Liver (tissue), 8 donors: ENCODE measurements at regions not wholly inside any gene's neighbourhood (a gene's known extent, or its start where the extent isn't known, plus 50 kb on each side); places are given as distances from the start of the nearest gene placed in this dataset.

Source experiments
- DNase-seq: peaks from one replicate; pipeline ENCODE4 v3.0.0-alpha.2; 2017; ENCODE audit warnings: low spot score
- H3K27ac ChIP-seq, 2 donors: one replicate each; pipeline ENCODE4 v1.7.0; 2013; ENCODE audit warnings: inconsistent platforms in 2 of 2, low read length in 2 of 2, control low read depth in 1 of 2, low read depth in 1 of 2, mild to moderate bottlenecking in 1 of 2
- H3K27me3 ChIP-seq, 4 donors: one replicate each; pipeline versions ENCODE4 v1.6.1 to v1.7.0; 2013; ENCODE audit warnings: low read length in 3 of 4, inconsistent platforms in 1 of 4, mild to moderate bottlenecking in 1 of 4, moderate library complexity in 1 of 4; ENCODE audit not compliant: control insufficient read depth in 4 of 4, insufficient read depth in 4 of 4
- H3K36me3 ChIP-seq, 4 donors: one replicate each; pipeline versions ENCODE4 v1.6.1 to v1.7.0; 2013; ENCODE audit warnings: low read length in 3 of 4, mild to moderate bottlenecking in 3 of 4, low read depth in 1 of 4, moderate library complexity in 1 of 4; ENCODE audit not compliant: control insufficient read depth in 4 of 4, insufficient read depth in 3 of 4
- H3K4me1 ChIP-seq, 4 donors: one replicate each; pipeline versions ENCODE4 v1.6.1 to v1.7.0; 2013; ENCODE audit warnings: low read length in 3 of 4, mild to moderate bottlenecking in 3 of 4, moderate library complexity in 1 of 4; ENCODE audit not compliant: control insufficient read depth in 4 of 4, insufficient read depth in 4 of 4
- H3K4me3 ChIP-seq, 3 donors: one replicate each; pipeline versions ENCODE4 v1.6.1 to v1.7.0; 2013; ENCODE audit warnings: low read length in 3 of 3, control low read depth in 1 of 3, low read depth in 1 of 3, mild to moderate bottlenecking in 1 of 3
- H3K9ac ChIP-seq, 2 donors: one replicate each; pipeline ENCODE4 v1.7.0; 2013; ENCODE audit warnings: low read length in 2 of 2, mild to moderate bottlenecking in 2 of 2, moderate library complexity in 2 of 2, control low read depth in 1 of 2, low read depth in 1 of 2
- H3K9me3 ChIP-seq, 4 donors: one replicate each; pipeline versions ENCODE4 v1.6.1 to v1.7.0; 2013; ENCODE audit warnings: low read length in 3 of 4; ENCODE audit not compliant: control insufficient read depth in 4 of 4
- EGR1 ChIP-seq, 2 donors: IDR thresholded peaks; 2 replicates each; pipeline ENCODE4 v1.6.1; 2016 to 2018; ENCODE audit warnings: antibody characterized with exemption in 2 of 2, low read depth in 2 of 2
- FOXA1 ChIP-seq: IDR thresholded peaks from 2 replicates; pipeline ENCODE4 v1.6.1; 2016; ENCODE audit warnings: antibody characterized with exemption
- FOXA2 ChIP-seq: IDR thresholded peaks from 2 replicates; pipeline ENCODE4 v1.6.1; 2016; ENCODE audit warnings: antibody characterized with exemption
- GABPA ChIP-seq, 2 donors: IDR thresholded peaks in 1 of 2; conservative IDR thresholded peaks in 1 of 2; 2 replicates each; pipeline ENCODE4 v1.6.1; 2016; ENCODE audit warnings: antibody characterized with exemption in 2 of 2, mild to moderate bottlenecking in 1 of 2, moderate library complexity in 1 of 2
- HNF4A ChIP-seq, 2 donors: conservative IDR thresholded peaks; 2 replicates each; pipeline ENCODE4 v1.6.1; 2016; ENCODE audit warnings: antibody characterized with exemption in 2 of 2, mild to moderate bottlenecking in 2 of 2
- HNF4G ChIP-seq: IDR thresholded peaks from 2 replicates; pipeline ENCODE4 v1.6.1; 2016; ENCODE audit warnings: antibody characterized with exemption
- JUND ChIP-seq, 2 donors: IDR thresholded peaks; 2 replicates each; pipeline ENCODE4 v1.6.1; 2016; ENCODE audit warnings: antibody characterized with exemption in 2 of 2
- NR2F2 ChIP-seq: IDR thresholded peaks from 2 replicates; pipeline ENCODE4 v1.6.1; 2016; ENCODE audit warnings: antibody characterized with exemption
- RAD21 ChIP-seq, 2 donors: IDR thresholded peaks; 2 replicates each; pipeline ENCODE4 v1.6.1; 2016; ENCODE audit warnings: antibody characterized with exemption in 2 of 2, mild to moderate bottlenecking in 2 of 2
- RXRA ChIP-seq, 2 donors: IDR thresholded peaks; 2 replicates each; pipeline ENCODE4 v1.6.1; 2017 to 2018; ENCODE audit warnings: antibody characterized with exemption in 2 of 2, mild to moderate bottlenecking in 1 of 2
- SP1 ChIP-seq: IDR thresholded peaks from 2 replicates; pipeline ENCODE4 v1.6.1; 2018; ENCODE audit warnings: antibody characterized with exemption, mild to moderate bottlenecking
- TAF1 ChIP-seq: conservative IDR thresholded peaks from 2 replicates; pipeline ENCODE4 v1.6.1; 2016; ENCODE audit warnings: antibody characterized with exemption, mild to moderate bottlenecking
- YY1 ChIP-seq: IDR thresholded peaks from 2 replicates; pipeline ENCODE4 v1.6.1; 2016; ENCODE audit warnings: antibody characterized with exemption, mild to moderate bottlenecking
- WGBS: extraction: QIAGEN DNeasy Blood & Tissue Kit; methylation state at CpG from one replicate; pipeline ENCODE4 v1.1.7; 2013; 5-methylcytosine and 5-hydroxymethylcytosine counted together
- TF ChIP-seq, protein P1 (sequence below): fragments of 150-350 bp; IDR thresholded peaks from 2 replicates; pipeline ENCODE4 v1.5.1; 2017; ENCODE audit warnings: improper control_type of control experiment, low read depth, low read length; ENCODE audit not compliant: missing input control
- TF ChIP-seq, protein P2 (sequence below): IDR thresholded peaks from 2 replicates; pipeline ENCODE4 v1.6.1; 2016; ENCODE audit warnings: antibody characterized with exemption
- TF ChIP-seq, protein P3 (sequence below): IDR thresholded peaks from 2 replicates; pipeline ENCODE4 v1.6.1; 2016; ENCODE audit warnings: antibody characterized with exemption
- TF ChIP-seq, protein P4 (sequence below): IDR thresholded peaks from 2 replicates; pipeline ENCODE4 v1.6.1; 2016; ENCODE audit warnings: antibody characterized with exemption
- TF ChIP-seq, protein P5 (sequence below): IDR thresholded peaks from 2 replicates; pipeline ENCODE4 v1.6.1; 2016; ENCODE audit warnings: antibody characterized with exemption, mild to moderate bottlenecking
- donor health status: healthy.
- donor health status: healthy.
- donor health status: healthy.
- donor health status: healthy.
- donor health status: healthy.

DNA sequence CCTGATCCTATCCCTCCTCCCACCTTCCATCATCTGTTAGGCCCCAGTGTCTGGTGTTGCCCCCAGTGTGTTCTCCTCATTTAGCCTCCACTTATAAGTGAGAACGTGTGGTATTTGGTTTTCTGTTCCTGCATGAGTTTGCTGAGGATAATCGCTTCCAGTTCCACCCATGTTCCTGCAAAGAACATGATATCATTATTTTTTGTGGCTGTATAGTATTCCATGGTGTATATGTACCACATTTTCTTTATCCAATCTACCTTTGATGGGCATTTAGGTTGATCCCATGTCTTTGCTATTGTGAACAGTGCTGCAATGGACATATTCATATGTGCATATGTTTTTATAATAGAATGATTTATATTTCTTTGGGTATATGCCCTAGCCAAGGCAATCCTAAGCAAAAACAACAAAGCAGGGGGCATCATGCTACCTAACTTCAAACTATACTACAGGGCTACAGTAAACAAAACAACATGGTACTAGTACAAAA lies 142.9 kb downstream of the TNFSF18 start:
- Histone ChIP-seq H3K27ac (no peak overlapping the region), H3K9ac (no peak overlapping the region), H3K4me3 (no peak overlapping the region), H3K4me1 (no peaks in the 10 kb centered on the region), H3K27me3 (no peaks in the 10 kb centered on the region), H3K9me3 (peaks cover 3 to 7% (median 5%) of the 10 kb centered on the region in 4 donors), H3K36me3 (no peaks in the 10 kb centered on the region)
- TF ChIP-seq EGR1 (IDR thresholded peaks at IDR 0.05; ENCODE audit: low read depth in 2 of 2), result no peak
- TF ChIP-seq JUND (IDR thresholded peaks at IDR 0.05), result no peak
- no peak for TF ChIP-seq GABPA (IDR thresholded peaks at IDR 0.05 in 1 of 2, conservative IDR thresholded peaks at IDR 0.05 in 1 of 2)
- TF ChIP-seq TAF1, result no peak
- no peak for TF ChIP-seq YY1
- TF ChIP-seq RXRA (IDR thresholded peaks at IDR 0.05), result no peak
- no peak for TF ChIP-seq FOXA1
- no peak for TF ChIP-seq NR2F2
- TF ChIP-seq, protein P1, sequence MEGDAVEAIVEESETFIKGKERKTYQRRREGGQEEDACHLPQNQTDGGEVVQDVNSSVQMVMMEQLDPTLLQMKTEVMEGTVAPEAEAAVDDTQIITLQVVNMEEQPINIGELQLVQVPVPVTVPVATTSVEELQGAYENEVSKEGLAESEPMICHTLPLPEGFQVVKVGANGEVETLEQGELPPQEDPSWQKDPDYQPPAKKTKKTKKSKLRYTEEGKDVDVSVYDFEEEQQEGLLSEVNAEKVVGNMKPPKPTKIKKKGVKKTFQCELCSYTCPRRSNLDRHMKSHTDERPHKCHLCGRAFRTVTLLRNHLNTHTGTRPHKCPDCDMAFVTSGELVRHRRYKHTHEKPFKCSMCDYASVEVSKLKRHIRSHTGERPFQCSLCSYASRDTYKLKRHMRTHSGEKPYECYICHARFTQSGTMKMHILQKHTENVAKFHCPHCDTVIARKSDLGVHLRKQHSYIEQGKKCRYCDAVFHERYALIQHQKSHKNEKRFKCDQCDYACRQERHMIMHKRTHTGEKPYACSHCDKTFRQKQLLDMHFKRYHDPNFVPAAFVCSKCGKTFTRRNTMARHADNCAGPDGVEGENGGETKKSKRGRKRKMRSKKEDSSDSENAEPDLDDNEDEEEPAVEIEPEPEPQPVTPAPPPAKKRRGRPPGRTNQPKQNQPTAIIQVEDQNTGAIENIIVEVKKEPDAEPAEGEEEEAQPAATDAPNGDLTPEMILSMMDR, result no peak
- TF ChIP-seq SP1, result no peak
- TF ChIP-seq, protein P2, sequence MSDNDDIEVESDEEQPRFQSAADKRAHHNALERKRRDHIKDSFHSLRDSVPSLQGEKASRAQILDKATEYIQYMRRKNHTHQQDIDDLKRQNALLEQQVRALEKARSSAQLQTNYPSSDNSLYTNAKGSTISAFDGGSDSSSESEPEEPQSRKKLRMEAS, result no peak
- TF ChIP-seq FOXA2, result no peak
- TF ChIP-seq HNF4A (conservative IDR thresholded peaks at IDR 0.05), result no peak
- TF ChIP-seq, protein P3, sequence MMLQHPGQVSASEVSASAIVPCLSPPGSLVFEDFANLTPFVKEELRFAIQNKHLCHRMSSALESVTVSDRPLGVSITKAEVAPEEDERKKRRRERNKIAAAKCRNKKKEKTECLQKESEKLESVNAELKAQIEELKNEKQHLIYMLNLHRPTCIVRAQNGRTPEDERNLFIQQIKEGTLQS, result no peak
- TF ChIP-seq RAD21 (IDR thresholded peaks at IDR 0.05), result no peak
- TF ChIP-seq HNF4G, result no peak
- TF ChIP-seq, protein P4, sequence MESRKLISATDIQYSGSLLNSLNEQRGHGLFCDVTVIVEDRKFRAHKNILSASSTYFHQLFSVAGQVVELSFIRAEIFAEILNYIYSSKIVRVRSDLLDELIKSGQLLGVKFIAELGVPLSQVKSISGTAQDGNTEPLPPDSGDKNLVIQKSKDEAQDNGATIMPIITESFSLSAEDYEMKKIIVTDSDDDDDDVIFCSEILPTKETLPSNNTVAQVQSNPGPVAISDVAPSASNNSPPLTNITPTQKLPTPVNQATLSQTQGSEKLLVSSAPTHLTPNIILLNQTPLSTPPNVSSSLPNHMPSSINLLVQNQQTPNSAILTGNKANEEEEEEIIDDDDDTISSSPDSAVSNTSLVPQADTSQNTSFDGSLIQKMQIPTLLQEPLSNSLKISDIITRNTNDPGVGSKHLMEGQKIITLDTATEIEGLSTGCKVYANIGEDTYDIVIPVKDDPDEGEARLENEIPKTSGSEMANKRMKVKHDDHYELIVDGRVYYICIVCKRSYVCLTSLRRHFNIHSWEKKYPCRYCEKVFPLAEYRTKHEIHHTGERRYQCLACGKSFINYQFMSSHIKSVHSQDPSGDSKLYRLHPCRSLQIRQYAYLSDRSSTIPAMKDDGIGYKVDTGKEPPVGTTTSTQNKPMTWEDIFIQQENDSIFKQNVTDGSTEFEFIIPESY, result no peak
- TF ChIP-seq, protein P5, sequence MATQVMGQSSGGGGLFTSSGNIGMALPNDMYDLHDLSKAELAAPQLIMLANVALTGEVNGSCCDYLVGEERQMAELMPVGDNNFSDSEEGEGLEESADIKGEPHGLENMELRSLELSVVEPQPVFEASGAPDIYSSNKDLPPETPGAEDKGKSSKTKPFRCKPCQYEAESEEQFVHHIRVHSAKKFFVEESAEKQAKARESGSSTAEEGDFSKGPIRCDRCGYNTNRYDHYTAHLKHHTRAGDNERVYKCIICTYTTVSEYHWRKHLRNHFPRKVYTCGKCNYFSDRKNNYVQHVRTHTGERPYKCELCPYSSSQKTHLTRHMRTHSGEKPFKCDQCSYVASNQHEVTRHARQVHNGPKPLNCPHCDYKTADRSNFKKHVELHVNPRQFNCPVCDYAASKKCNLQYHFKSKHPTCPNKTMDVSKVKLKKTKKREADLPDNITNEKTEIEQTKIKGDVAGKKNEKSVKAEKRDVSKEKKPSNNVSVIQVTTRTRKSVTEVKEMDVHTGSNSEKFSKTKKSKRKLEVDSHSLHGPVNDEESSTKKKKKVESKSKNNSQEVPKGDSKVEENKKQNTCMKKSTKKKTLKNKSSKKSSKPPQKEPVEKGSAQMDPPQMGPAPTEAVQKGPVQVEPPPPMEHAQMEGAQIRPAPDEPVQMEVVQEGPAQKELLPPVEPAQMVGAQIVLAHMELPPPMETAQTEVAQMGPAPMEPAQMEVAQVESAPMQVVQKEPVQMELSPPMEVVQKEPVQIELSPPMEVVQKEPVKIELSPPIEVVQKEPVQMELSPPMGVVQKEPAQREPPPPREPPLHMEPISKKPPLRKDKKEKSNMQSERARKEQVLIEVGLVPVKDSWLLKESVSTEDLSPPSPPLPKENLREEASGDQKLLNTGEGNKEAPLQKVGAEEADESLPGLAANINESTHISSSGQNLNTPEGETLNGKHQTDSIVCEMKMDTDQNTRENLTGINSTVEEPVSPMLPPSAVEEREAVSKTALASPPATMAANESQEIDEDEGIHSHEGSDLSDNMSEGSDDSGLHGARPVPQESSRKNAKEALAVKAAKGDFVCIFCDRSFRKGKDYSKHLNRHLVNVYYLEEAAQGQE, result no peak
- WGBS, result 87% methylated on average over 2 of the region's 2 CpGs
- DNase-seq, result no peak
